Lower leg skin (tissue), 3 donors: ENCODE measurements at regions not wholly inside any gene's neighbourhood (a gene's known extent, or its start where the extent isn't known, plus 50 kb on each side); places are given as distances from the start of the nearest gene placed in this dataset.

ENCODE experiments used
- CTCF ChIP-seq, 3 donors: fragments of 450-650 bp; IDR thresholded peaks; one replicate each; pipeline ENCODE4 v1.5.1; 2016; ENCODE audit warnings: antibody characterized with exemption in 3 of 3, mild to moderate bottlenecking in 3 of 3, moderate library complexity in 2 of 3
- POLR2A ChIP-seq, 2 donors: fragments of 450-650 bp; IDR thresholded peaks; one replicate each; pipeline ENCODE4 v1.6.1; 2016 to 2017; ENCODE audit warnings: antibody characterized with exemption in 2 of 2, mild to moderate bottlenecking in 1 of 2, moderate library complexity in 1 of 2

- TF ChIP-seq CTCF (IDR thresholded peaks at IDR 0.05): no peak
- no peak for TF ChIP-seq POLR2A (IDR thresholded peaks at IDR 0.05)
These were observed 542.2 kb upstream of the TBL1XR1 start for GRCh38 chr3:177739461-177739860.
